Stimulated activated CD4-positive, alpha-beta T cell treated with anti-CD3 and anti-CD28 coated beads, Interleukin-4, amount 100 ng/mL, for 48 hours (primary cell): ENCODE measurements at regions not wholly inside any gene's neighbourhood (a gene's known extent, or its start where the extent isn't known, plus 50 kb on each side); places are given as distances from the start of the nearest gene placed in this dataset.

Experiments
- DNase-seq, 2 donors: peaks; one replicate each; pipeline ENCODE4 v3.0.0-alpha.2; 2020; ENCODE audit warnings: low read depth in 2 of 2

DNA sequence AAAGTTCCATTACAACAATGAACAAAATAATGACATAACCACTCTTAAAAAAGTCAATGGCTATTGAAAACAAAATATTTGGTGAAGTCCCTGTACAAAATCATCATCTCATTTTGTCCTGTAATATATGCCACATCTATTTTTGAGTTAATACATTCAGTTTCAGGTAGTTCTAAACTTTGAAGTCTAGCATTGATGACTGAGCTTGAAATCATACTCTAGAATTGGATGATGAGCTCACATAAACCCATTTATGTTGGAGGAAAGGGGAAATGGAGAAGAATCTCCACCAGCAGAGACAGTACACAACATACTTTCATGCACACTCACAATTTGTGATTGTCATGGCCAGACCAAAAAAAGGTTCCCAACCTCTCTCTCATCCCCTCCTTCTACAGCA, 371.1 kb upstream of the NR3C2 start:
- DNase-seq = no peak

DNA sequence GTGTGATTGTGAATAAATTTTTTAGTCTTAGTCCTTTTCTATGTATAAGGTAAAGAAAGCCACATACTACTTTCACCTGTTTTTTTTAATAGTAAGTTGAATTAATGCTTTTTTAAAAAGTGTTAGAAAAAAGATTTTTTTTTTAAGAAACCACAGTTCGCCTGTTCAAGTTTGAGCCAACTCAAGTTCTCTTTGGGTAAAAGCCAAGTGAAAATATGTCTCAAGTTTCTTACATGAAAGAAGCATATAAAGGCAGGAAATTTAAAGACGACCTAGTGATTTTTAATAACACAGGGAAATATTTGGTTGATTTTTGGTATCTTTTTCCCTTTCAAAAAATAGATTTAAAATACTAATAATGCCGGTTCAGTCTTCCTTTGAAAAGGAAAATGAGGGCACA, 369.9 kb upstream of the NR3C2 start:
- DNase-seq = no peak

DNA sequence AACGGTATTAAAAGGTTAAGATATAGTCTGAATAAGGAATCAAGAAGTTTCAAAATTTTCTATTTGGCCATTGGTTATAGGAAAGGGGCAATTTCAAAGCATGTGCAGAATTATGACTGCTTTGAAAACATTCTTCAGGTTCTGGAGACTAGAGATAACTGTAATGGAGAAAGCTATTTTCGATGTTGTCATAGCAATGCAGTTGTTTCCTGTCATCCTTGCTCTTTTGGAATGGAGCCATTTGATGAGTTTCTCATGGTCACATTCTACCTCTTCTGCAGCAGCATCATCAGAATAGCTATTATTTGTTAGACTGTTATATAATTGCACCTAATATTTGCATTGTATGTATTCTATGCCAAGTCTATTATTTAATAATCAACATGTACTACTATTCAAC, 368.2 kb upstream of the NR3C2 start:
- no peak for DNase-seq

DNA sequence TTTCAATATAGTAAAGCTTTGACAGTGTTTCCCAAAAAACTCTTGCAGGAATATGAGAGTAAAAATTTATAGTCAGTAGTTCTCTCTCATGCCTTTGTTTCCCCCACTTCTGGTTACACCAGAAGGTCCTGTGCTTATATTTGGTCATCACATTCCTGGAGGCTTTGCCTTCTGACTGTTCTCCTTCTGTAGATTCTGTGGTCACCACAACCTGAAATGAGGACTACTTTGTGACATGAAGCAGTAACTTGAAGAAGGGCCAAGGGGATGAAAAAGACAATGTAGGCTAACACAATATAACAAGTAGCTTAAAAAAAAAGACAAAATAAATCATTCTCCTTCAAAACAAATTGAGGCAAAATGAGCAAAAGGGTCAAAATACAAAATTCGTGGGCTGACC, 366.2 kb upstream of the NR3C2 start:
- DNase-seq = no peak

DNA sequence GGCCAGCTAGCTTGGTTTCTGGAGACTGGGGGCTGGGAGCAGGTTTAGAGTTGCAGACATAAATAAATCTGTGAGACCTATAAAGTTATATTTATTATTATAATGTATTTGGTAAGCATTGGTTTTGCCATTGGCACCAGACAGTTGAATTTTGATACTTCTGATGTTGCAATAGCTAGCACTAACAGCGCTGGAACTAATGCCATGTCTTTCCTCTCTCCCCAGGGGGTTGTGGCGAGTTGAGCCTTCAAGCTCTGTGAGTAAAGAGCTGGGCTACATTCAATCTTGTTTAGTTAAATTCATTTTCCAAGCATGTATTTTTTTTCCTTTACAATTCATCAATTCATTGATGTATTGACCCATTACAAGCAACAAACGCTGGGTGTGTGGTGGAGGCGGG, 358.7 kb upstream of the NR3C2 start:
- DNase-seq = no peak

DNA sequence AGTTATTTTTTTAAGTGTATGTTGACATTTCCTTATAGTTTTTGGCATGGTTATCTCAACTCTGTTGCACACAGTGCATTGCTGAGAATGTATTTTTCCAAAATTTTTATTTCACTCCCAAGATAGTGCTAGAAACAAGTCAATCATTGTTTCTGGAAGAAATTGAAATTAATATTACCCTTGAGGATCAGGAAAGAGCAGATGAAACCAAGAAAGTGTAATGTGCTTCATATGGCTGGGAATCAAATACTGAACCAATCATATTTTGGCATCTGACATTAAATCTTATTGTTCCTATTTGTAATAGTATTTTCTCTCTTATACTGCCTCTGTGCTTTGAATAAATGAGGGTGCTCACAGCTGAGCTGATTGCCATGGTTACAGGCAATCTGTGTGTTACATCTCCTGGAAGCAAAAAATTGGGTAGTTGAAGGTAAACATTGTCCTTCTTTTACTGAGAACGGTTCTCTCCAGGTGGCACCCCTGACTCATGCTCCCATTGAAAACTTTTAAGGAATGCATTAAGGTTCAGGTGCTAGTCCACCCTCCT, 358.2 kb upstream of the NR3C2 start:
- DNase-seq = no peak

DNA sequence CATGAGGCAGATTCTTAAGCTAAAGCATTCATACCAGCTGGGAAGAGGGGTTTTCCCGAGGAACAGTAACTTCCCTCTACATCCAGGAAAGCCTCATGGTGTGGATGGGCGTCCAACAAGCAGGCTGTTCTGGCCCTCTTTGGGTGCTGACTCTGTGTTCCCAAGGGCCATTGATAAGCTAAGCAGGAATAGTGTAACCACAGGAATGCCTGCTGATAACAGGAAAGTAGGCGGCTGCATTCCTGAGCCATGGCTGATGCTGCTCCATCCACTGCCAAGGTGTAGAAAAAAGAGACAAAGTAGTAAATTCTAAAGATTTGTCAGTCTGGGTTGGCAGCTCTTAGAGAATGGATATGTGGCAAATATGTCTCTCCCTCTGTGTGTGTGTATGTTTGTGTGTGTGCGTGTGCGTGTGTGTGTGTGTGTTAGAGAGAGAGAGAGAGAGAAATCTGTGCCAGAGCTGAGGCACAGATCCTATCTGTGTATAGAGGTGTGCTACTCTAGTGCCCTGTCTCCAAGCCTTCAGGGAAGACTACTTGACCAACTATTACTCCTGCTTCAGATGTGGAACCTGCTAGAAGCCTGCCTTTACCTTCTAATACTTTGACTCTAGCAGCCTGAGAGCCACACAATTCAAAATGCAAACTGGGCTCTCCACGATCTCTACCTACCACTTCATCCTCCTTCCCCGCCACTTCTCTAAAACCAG, 353.1 kb upstream of the NR3C2 start:
- DNase-seq = no peak

DNA sequence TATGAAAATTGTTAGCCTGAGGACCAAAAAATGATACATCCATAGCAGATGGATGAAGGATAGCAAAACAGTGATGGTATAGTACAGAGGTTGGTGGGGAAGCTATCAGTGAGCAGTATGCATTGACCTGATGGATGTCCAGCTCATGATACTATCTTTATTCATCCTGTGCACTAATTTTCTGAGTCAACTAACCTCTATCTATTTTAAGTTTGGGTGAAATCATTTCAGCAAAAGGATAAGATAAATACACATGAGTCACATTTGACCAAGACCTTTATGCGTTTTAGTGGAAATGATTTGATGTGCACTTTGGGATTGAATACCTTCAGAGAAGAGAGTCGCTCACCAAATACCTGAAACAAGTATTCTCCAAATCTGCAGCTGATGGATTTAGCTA, 351.0 kb upstream of the NR3C2 start:
- DNase-seq = no peak

DNA sequence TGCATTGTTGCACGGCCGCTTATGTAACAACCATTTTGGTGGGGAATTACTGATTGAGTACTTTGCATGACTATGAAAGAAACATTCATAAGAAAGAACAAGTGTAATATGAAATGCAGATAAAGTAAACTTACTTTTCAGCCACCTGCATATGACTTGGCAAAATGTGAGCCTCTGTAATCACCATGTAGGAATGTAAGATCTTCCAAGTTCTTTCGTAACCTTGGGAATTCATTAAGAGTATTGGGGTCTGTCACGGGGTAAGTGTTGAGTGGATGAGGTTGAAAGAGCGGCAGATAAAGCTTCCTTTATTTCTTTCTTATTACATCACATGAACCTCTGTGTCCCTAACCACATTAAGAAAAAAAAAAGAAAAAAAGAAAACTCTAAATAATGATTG, 348.5 kb upstream of the NR3C2 start:
- no peak for DNase-seq

DNA sequence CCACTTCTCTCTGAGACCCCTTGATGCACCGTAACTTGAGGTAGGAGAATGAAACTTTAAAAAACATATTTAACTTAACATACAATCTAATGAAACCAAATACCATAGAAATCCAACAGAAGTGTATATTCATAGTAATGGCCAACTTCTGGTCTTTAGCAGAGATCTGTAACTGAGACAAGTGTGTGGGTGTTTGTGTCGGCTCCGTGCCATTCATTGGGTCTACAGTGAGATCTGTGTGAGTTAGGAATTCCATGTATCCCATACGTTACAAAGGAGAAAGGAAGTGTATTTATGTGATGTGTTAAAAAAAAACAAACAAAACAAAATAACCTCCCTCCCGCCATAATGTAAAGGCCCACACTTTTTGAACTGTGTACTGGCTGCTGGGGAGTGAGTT, 348.0 kb upstream of the NR3C2 start:
- no peak for DNase-seq

DNA sequence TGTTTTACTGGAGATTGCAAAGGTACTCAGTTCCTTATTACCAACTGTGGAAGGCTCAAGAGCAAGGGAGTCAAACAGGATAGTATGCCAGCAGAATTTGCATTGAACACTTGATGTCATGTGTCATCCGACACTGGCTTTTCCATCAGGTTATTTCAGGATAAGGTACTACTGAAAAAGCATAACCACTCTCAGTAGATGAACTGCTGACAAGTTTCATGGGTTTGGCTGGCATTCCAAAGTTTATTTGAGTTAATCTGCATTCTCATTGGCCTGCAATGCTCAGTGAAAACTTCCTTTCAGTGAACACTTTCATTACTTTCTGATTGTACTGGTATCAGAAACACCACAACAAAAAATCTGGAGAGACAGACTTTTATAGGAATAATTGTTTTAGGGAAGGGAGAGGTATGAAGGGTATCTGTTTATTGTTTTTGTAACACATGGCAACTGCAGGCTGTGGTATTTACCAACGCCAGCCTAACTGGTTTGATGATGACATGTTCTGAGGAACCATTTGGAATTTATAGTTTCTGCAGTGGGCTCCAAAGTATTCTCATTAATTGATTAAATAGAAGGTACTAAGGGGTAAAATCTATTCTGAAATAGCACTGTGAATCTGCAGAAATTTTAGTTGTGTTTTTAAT, 345.7 kb upstream of the NR3C2 start:
- DNase-seq = no peak

DNA sequence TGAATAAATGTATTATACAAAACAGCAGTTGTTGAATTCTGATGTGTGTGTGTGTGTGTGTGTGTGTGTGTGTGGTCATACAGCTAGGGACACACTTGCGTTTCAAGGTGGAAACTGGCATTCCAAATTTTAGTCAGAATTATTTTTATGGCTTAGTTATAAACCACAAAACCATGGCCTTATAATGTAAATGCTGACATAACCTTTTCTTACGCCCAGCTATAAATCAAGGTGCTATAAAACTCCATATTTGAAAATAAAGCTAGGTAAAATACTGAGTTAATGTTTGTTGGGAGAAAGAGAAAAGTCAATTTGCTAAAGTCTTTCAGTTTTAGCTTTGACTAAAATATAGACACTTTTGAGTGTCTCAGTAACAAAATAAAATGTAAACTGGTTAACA, 345.1 kb upstream of the NR3C2 start:
- DNase-seq = no peak

DNA sequence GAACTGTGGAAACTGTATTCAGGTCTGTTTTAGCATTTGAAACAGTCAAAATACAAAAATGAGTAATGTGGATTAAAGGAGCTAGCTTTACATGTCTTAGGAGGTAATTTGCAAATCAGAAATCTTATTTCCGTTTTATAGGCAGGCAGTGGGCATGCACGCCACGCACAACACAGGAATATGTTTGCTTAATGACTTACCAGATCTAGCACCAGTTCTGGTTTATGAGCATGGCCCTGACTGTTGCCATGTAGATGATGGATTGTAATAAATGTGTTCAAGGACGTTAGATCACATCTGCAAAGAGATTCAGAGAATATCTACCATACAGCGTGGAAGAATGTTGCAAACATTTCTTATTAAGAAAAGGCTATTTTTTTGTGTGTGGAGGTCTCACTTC, 344.5 kb upstream of the NR3C2 start:
- DNase-seq = no peak

DNA sequence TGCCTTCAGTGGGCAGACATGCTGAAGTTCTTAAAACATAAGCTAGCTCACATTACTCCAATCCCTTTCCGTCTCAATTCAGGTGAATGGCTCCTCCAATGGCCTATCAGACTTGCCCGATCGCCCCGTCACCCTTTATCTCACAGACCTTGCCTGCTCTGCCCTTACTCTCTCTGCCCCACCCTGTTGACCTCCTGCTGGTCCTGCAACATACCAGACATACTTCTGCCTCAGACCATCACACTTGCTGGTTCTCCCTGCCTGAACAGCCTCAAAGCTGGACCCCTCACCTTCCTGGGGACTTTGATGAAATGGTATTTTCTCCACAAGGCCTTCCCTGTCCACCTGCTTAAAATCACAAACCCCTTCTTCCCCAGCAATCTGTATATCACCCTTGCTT, 340.1 kb upstream of the NR3C2 start:
- no peak for DNase-seq

DNA sequence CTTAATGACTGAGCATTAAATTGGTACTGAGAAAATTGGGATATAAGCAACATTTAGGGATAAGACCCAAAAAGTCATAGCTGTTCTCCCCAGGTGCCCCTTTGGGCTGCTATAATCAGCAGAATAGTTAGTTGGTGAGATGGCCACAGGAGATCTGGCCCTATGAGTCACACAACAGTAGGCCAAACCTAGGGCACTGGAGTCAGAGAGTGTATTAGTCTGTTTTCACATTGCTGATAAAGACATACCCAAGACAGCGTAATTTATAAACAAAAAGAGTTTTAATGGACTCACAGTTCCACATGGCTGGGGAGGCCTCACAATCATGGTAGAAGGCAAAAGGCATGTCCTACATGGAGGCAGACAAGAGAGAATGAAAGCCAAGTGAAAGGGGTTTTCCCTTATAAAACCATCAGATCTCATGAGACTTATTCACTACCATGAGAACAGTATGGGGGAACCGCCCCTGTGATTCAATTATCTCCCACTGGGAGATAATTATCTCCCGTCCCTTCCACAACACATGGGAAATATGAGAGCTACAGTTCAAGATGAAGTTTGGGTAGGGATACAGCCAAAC, 338.3 kb upstream of the NR3C2 start:
- DNase-seq = no peak

DNA sequence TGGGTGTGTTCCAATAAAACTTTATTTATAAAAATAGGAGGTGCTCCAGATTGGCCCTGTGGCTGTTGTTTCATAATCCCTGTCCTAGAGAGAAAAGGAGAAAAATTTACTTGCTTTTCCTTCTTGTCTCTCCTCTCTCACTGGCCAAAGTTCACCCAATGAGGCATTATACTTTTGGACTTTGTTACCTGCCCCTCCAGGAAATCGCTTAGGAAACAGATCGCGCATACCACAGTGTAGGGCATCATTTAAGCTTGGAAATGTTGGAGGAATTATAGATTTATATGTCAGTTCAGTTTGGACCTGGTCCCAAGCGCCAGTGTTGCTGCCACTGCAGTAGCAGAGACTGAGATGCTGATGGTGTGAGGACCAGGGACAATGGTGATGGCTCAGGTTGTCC, 337.6 kb upstream of the NR3C2 start:
- DNase-seq = no peak

DNA sequence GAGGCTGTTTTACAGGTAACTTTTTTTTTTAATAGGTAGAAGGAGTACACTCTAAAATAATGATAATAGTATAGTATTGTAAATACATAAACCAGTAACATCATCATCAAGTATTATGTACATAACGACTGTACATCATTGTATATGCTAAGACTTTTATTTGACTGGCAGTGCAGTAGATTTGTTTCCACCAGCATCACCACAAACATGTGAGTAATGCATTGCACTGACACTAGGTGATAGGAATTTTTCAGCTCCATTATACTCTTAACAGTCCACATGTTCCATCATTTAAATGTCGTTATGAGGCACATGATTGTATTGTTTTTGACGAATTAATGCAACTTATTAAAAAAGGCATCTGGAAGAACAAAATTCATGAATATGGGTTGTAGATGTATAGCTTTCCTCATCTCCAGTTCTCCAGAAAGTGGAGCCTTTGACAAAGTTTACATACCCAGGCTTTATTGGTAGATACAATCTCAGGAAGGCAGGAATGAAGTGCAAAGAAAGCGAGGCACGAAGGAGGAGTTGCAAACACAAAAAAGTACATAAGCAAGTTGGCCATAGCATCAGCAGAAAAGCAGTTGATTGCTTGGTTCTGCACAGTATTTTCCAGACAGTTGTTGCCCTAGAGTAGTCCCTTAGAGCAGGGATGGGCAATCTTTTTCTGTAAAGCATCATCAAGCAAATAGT, 336.9 kb upstream of the NR3C2 start:
- no peak for DNase-seq

DNA sequence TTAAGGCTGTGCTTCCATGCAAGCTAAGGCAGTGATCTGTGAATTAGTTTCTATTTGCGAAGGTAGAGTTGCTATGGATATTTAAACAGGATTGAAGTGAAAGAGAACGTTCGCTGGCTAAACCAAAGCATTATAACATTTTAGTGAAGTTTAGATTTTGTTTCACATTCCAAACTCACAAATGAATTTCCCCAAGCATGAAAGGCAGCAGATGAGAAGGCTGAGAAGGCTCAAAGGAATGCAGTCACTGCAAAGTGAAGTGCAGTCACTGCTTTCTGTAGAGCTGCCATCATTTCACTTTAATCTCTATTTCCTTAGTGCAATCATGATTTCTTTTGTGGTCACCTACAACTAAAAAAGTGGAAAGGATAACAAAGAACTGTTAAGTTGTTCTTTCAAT, 334.7 kb upstream of the NR3C2 start:
- DNase-seq = no peak

DNA sequence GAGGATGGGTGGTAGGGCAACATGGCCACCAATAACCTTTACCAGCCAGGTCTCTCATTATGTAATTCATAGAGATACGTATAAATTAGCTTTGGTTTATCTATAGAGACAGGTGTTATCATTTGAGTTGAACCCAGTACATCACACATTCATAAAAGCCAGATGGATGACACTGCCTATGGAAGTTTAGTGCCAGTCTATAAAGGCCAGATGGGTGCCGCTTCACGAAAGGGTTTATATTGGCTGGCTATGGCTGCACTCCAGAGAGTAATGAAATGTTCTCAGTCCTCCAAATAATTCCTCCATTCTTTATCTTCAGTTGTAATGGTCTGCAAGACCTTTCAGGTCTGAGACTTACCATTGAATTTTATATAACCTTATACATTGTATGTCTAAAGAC, 331.9 kb upstream of the NR3C2 start:
- DNase-seq = no peak

DNA sequence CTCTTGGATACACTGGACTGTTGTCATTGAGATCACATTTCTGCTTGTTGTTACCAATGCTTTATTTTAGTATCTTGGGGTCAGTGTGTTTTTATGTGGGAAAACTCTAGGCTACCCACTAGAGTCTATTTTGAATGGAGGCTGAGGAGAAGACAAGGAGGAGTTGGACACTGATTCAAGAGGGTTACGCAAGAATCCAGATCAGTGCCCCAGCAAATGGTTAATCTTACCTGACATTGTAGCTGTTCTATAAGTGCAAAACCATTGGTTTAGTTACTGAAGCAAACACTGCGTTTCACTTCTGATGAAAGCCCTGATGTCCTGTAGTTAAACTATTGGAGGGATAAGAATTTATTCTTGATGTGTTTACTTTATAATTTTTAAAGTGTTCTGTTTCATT, 331.1 kb upstream of the NR3C2 start:
- no peak for DNase-seq

DNA sequence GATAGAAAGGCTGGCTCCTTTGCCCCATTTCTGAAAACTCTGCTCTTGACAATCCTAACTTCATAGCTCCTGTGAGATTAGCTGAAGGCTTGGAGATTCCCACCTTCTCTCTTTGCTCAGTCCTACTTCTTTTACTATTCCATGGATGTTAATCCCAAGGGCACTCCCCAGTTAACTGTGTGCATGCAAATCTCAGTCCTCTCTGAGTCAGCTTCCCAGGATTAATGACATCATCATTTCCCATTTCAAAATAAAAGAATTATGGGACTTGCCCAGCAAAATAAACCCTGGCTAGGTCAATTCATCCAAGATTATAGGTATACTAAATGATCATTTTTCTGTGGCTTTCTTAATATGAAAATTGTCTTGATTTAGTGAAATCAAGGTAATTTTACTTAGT, 328.6 kb upstream of the NR3C2 start:
- DNase-seq = no peak

DNA sequence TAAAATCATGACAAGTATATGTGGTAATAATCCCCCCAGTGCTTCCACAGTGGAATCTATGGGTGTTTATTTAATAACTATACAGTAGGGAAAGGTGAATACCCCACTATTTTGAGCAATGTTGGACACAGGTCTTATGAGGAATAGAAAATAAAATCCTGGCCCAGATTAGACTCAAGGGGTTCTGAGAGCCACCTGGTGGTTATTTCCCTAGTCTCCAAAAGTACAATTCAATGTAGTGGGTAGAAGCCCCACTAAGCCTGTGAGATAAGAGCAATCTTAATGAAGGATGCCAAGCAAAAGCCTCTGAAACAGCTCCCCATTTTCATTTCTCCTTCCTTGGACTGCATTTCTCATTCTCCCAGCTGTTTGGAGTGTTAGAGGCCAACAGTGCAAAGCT, 328.2 kb upstream of the NR3C2 start:
- no peak for DNase-seq

DNA sequence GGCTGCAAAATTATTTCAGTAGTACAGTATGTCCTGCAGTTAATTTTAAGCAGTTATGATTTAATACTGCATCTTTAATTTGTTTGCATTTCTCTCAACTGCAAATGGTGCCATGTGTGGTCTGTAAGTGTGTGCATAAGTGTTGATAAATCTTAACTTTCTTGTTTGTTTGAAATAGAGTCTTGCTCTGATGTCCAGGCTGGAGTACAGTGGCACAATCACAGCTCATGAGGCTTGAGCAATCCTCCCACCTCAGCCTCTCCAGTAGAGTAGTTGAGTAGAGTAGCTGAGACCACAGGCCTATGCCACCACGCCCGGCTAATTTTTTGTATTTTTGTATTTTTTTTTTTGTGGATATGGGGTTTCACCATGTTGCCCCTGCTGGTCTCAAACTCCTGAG, 322.5 kb upstream of the NR3C2 start:
- DNase-seq = no peak
